ENCODE measurements at regions not wholly inside any gene's neighbourhood (a gene's known extent, or its start where the extent isn't known, plus 50 kb on each side); places are given as distances from the start of the nearest gene placed in this dataset.

- TF ChIP-seq CTCF (IDR thresholded peaks at IDR 0.05) (no peak), POLR2A (IDR thresholded peaks at IDR 0.05) (no peak), EP300 (IDR thresholded peaks at IDR 0.05) (no peak)
Observed at GRCh38 chr1:37393173-37394120, 80.9 kb upstream of the ZC3H12A start.
